ENCODE measurements at regions not wholly inside any gene's neighbourhood (a gene's known extent, or its start where the extent isn't known, plus 50 kb on each side); places are given as distances from the start of the nearest gene placed in this dataset.

- Histone ChIP-seq H3K4me2 (ENCODE audit: low read depth, low read length, poor library complexity, severe bottlenecking) (no peak overlapping the region), H4K20me1 (ENCODE audit: insufficient read depth, low read length, poor library complexity, severe bottlenecking) (no peaks in the 10 kb centered on the region), H3K9ac (ENCODE audit: low read depth, low read length, poor library complexity, severe bottlenecking) (no peak overlapping the region), H3K9me3 (ENCODE audit: insufficient read depth, low read depth, low read length) (no peaks in the 10 kb centered on the region), H3K9me2 (replicated peaks; ENCODE audit: low read depth, low read length) (no peaks in the 10 kb centered on the region), H3K27me3 (ENCODE audit: insufficient read depth, low read length, poor library complexity, severe bottlenecking) (no peaks in the 10 kb centered on the region), H3K4me3 (ENCODE audit: low read length, poor library complexity, severe bottlenecking) (no peak overlapping the region), H3K36me3 (ENCODE audit: insufficient read depth, low read length) (no peaks in the 10 kb centered on the region), H2AFZ (ENCODE audit: low read length) (no peak overlapping the region), H3F3A (ENCODE audit: low read depth) (no peaks in the 10 kb centered on the region), H3K4me1 (ENCODE audit: insufficient read depth, low read length, poor library complexity, severe bottlenecking) (no peaks in the 10 kb centered on the region), H3K79me2 (ENCODE audit: insufficient read depth, low read length) (no peaks in the 10 kb centered on the region)
- no peak for TF ChIP-seq EZH2phosphoT487 (IDR thresholded peaks at IDR 0.05; ENCODE audit: borderline replicate concordance)
These were observed 631.5 kb downstream of the METTL15 start for GRCh38 chr11:28739489-28740280.

GRCh38 chr11:28738549-28738948 is 630.4 kb downstream of the METTL15 start:
- no peak overlapping the region for H3K4me3 ChIP-seq (ENCODE audit: low read length, poor library complexity, severe bottlenecking)
- TF ChIP-seq CTCF (conservative IDR thresholded peaks at IDR 0.05; ENCODE audit: low read length) (no peak), EZH2phosphoT487 (IDR thresholded peaks at IDR 0.05; ENCODE audit: borderline replicate concordance) (no peak)
- H3K9ac ChIP-seq (ENCODE audit: low read depth, low read length, poor library complexity, severe bottlenecking), result no peak overlapping the region
- no peaks in the 10 kb centered on the region for H3K4me1 ChIP-seq (ENCODE audit: insufficient read depth, low read length, poor library complexity, severe bottlenecking)
- no peaks in the 10 kb centered on the region for H3K9me3 ChIP-seq (ENCODE audit: insufficient read depth, low read depth, low read length)
- no peaks in the 10 kb centered on the region for H3F3A ChIP-seq (ENCODE audit: low read depth)
- H3K36me3 ChIP-seq (ENCODE audit: insufficient read depth, low read length), result no peaks in the 10 kb centered on the region
- H3K9me2 ChIP-seq (replicated peaks; ENCODE audit: low read depth, low read length), result no peaks in the 10 kb centered on the region
- H3K79me2 ChIP-seq (ENCODE audit: insufficient read depth, low read length), result no peaks in the 10 kb centered on the region
- H4K20me1 ChIP-seq (ENCODE audit: insufficient read depth, low read length, poor library complexity, severe bottlenecking), result no peaks in the 10 kb centered on the region
- H3K4me2 ChIP-seq (ENCODE audit: low read depth, low read length, poor library complexity, severe bottlenecking), result no peak overlapping the region
- H2AFZ ChIP-seq (ENCODE audit: low read length), result no peak overlapping the region
- no peaks in the 10 kb centered on the region for H3K27me3 ChIP-seq (ENCODE audit: insufficient read depth, low read length, poor library complexity, severe bottlenecking)

- H3K4me3 ChIP-seq (ENCODE audit: low read length, poor library complexity, severe bottlenecking), result no peak overlapping the region
- no peaks in the 10 kb centered on the region for H3K9me2 ChIP-seq (replicated peaks; ENCODE audit: low read depth, low read length)
- H3K4me1 ChIP-seq (ENCODE audit: insufficient read depth, low read length, poor library complexity, severe bottlenecking), result no peaks in the 10 kb centered on the region
- no peak overlapping the region for H3K4me2 ChIP-seq (ENCODE audit: low read depth, low read length, poor library complexity, severe bottlenecking)
- H3K9me3 ChIP-seq (ENCODE audit: insufficient read depth, low read depth, low read length), result no peaks in the 10 kb centered on the region
- no peaks in the 10 kb centered on the region for H3K79me2 ChIP-seq (ENCODE audit: insufficient read depth, low read length)
- no peak overlapping the region for H2AFZ ChIP-seq (ENCODE audit: low read length)
- no peak for TF ChIP-seq CTCF (conservative IDR thresholded peaks at IDR 0.05; ENCODE audit: low read length)
- TF ChIP-seq EZH2phosphoT487 (IDR thresholded peaks at IDR 0.05; ENCODE audit: borderline replicate concordance), result no peak
- H3K27me3 ChIP-seq (ENCODE audit: insufficient read depth, low read length, poor library complexity, severe bottlenecking), result no peaks in the 10 kb centered on the region
- no peaks in the 10 kb centered on the region for H4K20me1 ChIP-seq (ENCODE audit: insufficient read depth, low read length, poor library complexity, severe bottlenecking)
- H3K36me3 ChIP-seq (ENCODE audit: insufficient read depth, low read length), result no peaks in the 10 kb centered on the region
- no peak overlapping the region for H3K9ac ChIP-seq (ENCODE audit: low read depth, low read length, poor library complexity, severe bottlenecking)
- H3F3A ChIP-seq (ENCODE audit: low read depth), result no peaks in the 10 kb centered on the region
These were observed 628.1 kb downstream of the METTL15 start for GRCh38 chr11:28736256-28736655.

- no peaks in the 10 kb centered on the region for H3K27me3 ChIP-seq (ENCODE audit: insufficient read depth, low read length, poor library complexity, severe bottlenecking)
- no peaks in the 10 kb centered on the region for H3K79me2 ChIP-seq (ENCODE audit: insufficient read depth, low read length)
- no peak overlapping the region for H2AFZ ChIP-seq (ENCODE audit: low read length)
- H3F3A ChIP-seq (ENCODE audit: low read depth), result no peaks in the 10 kb centered on the region
- H3K36me3 ChIP-seq (ENCODE audit: insufficient read depth, low read length), result no peaks in the 10 kb centered on the region
- H3K4me1 ChIP-seq (ENCODE audit: insufficient read depth, low read length, poor library complexity, severe bottlenecking), result no peaks in the 10 kb centered on the region
- no peak overlapping the region for H3K9ac ChIP-seq (ENCODE audit: low read depth, low read length, poor library complexity, severe bottlenecking)
- H3K9me2 ChIP-seq (replicated peaks; ENCODE audit: low read depth, low read length), result no peaks in the 10 kb centered on the region
- H3K4me2 ChIP-seq (ENCODE audit: low read depth, low read length, poor library complexity, severe bottlenecking), result no peak overlapping the region
- H3K4me3 ChIP-seq (ENCODE audit: low read length, poor library complexity, severe bottlenecking), result no peak overlapping the region
- no peaks in the 10 kb centered on the region for H3K9me3 ChIP-seq (ENCODE audit: insufficient read depth, low read depth, low read length)
- TF ChIP-seq EZH2phosphoT487 (IDR thresholded peaks at IDR 0.05; ENCODE audit: borderline replicate concordance) (no peak), CTCF (conservative IDR thresholded peaks at IDR 0.05; ENCODE audit: low read length) (no peak)
- H4K20me1 ChIP-seq (ENCODE audit: insufficient read depth, low read length, poor library complexity, severe bottlenecking), result no peaks in the 10 kb centered on the region
These were observed 627.3 kb downstream of the METTL15 start for GRCh38 chr11:28735511-28735910.

Data from Loucy (cell line).